GM19467 (cell line): ENCODE measurements at regions not wholly inside any gene's neighbourhood (a gene's known extent, or its start where the extent isn't known, plus 50 kb on each side); places are given as distances from the start of the nearest gene placed in this dataset.
"Not testable (repeated sequence)": the region's sequence is repeated elsewhere in the genome, so short reads cannot be mapped to it uniquely, and the experiment has no call there.

Source experiments
- ATAC-seq: cut with Tn5 transposase; IDR thresholded peaks from one replicate; pipeline ENCODE4 v1.9.1; 2021; ENCODE audit warnings: mild to moderate bottlenecking, moderate library complexity; ENCODE audit not compliant: unreplicated experiment

GRCh38 chr6:150495126-150495525 is 104.6 kb upstream of the PLEKHG1 start:
- ATAC-seq: no peak

GRCh38 chr6:150496629-150497028 is 103.1 kb upstream of the PLEKHG1 start:
- ATAC-seq: no peak

DNA sequence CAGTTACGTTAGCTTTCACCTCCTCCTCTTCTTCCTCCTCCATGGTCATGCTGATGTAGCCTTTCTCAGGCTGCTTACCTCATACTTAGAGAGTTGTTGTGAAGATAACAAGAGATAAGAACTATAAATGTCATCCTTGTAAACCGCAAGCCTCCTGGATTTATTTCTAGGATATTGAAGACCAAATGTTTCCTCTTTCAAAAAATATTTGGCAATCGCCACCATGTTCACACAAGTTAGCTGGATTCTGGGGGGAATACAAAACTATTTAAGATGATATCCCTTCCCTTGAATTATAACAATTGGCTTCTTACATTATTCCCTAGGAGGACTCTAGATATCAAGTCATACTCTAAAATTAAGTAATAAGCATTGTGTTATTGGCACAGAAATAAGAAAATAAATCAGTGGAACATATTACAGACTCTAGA is 99.8 kb upstream of the PLEKHG1 start:
- no peak for ATAC-seq

DNA sequence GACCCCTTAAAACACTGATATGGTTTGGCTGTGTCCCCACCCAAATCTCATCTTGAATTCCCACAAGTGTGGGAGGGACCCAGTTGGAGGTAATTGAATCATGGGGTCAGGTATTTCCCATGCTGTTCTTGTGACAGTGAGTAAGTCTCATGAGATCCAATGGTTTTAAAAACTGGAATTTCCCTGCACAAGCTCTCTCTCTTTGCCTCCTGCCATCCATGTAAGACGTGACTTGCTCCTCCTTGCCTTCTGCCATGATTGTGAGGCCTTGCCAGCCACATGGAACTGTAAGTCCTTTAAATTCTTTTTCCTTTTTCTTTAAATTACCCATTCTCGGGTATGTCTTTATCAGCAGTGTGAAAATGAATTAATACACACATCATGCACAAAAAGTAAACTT is 99.1 kb upstream of the PLEKHG1 start:
- ATAC-seq: not testable (repeated sequence)

- ATAC-seq: no peak
Measured at GRCh38 chr6:150503041-150503440, 96.6 kb upstream of the PLEKHG1 start.

DNA sequence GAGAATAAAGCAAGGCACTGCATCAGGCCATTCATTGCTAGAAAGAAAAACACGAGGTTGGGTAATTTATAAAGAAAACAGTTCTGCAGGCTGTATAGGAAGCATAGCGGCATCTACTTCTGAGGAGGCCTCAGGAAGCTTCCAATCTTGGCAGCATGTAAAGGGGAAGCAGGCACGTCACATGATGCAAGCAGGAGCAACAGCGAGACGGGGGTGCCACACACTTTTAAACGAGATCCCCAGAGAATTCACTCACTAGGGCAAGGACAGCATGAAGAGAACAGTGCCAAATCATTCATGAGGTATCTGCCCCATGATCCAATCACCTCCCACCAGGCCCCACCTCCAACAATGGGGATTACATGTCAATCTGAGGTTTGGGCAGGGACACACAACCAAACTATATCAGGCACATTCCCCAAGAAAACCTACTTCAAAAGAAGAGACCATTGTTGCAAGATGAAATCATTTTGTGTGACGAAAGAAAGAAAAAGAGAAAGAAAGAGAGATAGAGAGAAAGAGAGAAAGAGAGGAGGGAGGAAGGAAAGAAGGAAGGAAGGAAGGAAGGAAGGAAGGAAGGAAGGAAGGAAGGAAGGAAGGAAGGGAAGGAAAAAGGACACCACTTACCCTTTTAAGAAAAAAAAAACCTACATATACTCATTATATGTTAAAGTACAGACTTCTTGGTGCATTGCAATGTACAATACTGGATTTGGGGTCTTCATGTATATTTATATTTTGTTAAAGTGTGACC is 95.9 kb upstream of the PLEKHG1 start:
- ATAC-seq: no peak

- not testable (repeated sequence) for ATAC-seq
Measured at GRCh38 chr6:150507361-150507760, 92.3 kb upstream of the PLEKHG1 start.

- ATAC-seq: no peak
Measured at GRCh38 chr6:150510576-150510975, 89.1 kb upstream of the PLEKHG1 start.

GRCh38 chr6:150511313-150511712 is 88.4 kb upstream of the PLEKHG1 start:
- ATAC-seq: no peak

GRCh38 chr6:150514806-150515380 is 84.8 kb upstream of the PLEKHG1 start:
- ATAC-seq: no peak

DNA sequence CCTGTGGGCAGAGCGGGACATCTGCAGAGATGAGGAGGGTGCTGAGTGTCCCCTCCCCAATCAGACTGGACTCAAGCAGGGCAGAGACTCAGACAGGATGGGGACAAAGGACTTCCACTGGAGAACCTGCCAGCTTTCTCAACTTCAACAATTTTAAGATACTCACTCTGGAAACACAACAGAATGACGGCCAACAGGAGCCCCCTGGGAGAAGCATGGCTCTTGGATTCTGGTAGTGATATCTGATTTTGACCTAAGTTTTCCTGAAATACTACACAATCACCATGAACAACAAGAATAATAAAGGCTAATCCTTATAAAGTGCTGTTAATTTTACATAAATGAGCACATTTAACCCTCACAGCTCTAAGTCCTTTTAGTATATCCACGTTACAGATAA is 83.5 kb upstream of the PLEKHG1 start:
- no peak for ATAC-seq

GRCh38 chr6:150517175-150517574 is 82.5 kb upstream of the PLEKHG1 start:
- no peak for ATAC-seq

DNA sequence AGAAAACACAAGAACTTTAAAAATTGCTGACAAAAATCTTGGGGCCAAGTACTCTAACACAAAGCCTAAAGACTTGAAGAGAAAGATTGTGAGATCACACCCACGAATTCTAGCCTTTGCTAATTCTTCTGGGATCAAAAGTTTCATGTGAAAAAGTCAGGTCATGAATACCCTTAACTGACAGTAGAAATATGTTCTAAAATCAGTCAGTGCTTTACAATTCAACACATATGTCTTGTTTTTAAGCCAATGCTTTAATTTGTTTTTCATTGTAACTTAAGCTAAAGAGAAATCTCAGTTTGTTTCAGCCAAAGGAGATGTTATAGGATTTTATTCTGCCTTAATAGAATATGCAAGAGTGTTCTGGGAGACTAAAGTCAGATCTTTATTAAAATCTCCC is 78.2 kb upstream of the PLEKHG1 start:
- no peak for ATAC-seq

DNA sequence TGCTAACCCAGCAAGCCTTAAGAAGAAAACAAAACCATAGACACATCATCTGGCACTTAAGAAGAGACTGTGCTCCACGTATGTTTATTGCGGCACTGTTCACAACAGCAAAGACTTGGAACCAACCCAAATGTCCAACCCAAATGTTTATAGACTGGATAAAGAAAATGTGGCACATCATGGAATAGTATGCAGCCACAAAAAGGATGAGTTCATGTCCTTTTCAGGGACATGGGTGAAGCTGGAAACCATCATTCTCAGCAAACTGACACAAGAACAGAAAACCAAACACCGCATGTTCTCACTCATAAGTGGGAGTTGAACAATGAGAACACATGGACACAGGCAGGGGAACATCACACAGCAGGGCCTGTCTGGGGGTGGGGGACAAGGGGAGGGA is 76.5 kb upstream of the PLEKHG1 start:
- not testable (repeated sequence) for ATAC-seq

DNA sequence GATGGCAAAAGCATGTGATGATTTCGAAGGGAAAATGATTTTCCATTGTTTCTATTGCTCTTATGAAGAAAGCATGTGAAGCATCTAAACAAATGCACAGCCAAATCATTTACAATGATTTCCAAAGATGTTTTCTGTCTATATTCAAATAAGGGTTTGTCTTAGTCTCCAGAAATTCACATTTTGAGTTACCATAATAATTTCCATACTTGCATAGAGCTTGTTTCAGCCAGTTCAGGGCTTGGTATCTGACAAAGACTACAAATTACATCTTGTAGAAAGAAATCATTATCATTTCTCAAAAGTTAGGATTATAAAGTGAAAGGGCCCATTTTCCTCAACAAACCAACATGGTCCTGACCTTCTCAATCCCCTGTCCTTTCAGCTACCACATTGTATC is 74.4 kb upstream of the PLEKHG1 start:
- no peak for ATAC-seq

- no peak for ATAC-seq
Measured at GRCh38 chr6:150527100-150527499, 72.6 kb upstream of the PLEKHG1 start.

- no peak for ATAC-seq
Measured at GRCh38 chr6:150528648-150529285, 70.9 kb upstream of the PLEKHG1 start.

GRCh38 chr6:150529646-150530045 is 70.0 kb upstream of the PLEKHG1 start:
- ATAC-seq: no peak

DNA sequence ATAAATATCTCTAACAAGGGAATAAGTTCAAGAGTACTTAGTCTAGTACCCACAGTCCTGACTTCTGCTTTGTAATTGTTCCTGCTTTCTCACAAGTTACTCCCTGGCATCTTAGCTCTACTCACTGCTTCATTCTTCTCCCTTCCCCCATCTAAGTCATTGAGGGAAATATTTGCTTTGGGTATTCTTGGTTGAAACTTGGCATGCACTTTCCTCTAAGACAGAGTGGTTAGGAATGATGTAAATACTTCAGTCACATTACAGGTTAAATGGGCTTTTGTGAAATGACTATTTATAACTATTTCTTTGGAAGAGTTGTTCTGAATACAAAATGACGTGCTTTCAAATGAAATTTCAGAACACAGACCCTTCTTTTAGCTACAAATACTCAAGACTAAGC is 67.7 kb upstream of the PLEKHG1 start:
- ATAC-seq: no peak

DNA sequence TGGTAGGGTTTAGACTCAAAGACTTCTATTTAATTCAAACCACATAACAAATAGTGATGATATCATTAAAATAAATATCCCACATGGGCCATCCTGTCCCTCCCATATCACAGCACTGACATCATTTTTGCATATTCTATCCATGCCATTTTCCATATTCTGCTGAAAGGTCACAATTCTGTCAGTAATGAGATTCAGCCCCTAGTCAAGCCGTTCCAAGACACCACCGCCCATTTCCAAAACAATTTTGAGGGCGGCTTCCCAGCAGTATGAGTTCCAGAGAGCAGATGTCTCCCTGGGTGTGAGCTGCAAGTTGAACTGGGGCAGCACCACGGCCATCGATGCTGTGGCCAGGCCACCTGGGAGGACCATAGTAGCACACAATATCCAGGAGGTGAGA is 65.1 kb upstream of the PLEKHG1 start:
- ATAC-seq: no peak

- no peak for ATAC-seq
Measured at GRCh38 chr6:150535151-150535804, 64.4 kb upstream of the PLEKHG1 start.

GRCh38 chr6:150535818-150536220 is 63.9 kb upstream of the PLEKHG1 start:
- ATAC-seq: no peak
